ENCODE measurements at regions not wholly inside any gene's neighbourhood (a gene's known extent, or its start where the extent isn't known, plus 50 kb on each side); places are given as distances from the start of the nearest gene placed in this dataset.
A peak's percentile ranks its signal among the peaks of the same experiment; 100 is the strongest.

GRCh38 chr4:71230271-71231128, 108.3 kb upstream of the SLC4A4 start:
- H3K27ac ChIP-seq = peak overlapping the region in 11 of 12 donors; percentile 32 to 85 (median 73)
- H3K4me3 ChIP-seq = peak overlapping the region in 5 of 12 donors; percentile 8 to 32 (median 20)
- H3K36me3 ChIP-seq = no peaks in the 10 kb centered on the region
- H3K9me3 ChIP-seq = no peaks in the 10 kb centered on the region
- ATAC-seq (peak in 3 of 4 donors; percentile 3 to 29 (median 27)), DNase-seq (no peak)
- no peaks in the 10 kb centered on the region for H3K27me3 ChIP-seq
- intact Hi-C loops (cut with DNase I) = loop anchor here in 4 of 10 donors (5.0 to 10.0 kb wide), 4 partner anchors 43 to 324 kb away; no protein-coding TSS in a partner anchor
- TF ChIP-seq CTCF (IDR thresholded peaks at IDR 0.05) = no peak
- no peak for TF ChIP-seq POLR2A (IDR thresholded peaks at IDR 0.05)
- peaks cover 0 to 46% (median 18%) of the 10 kb centered on the region in 12 donors for H3K4me1 ChIP-seq
- 34 to 45% (median 38%) methylated on average over 11 of the region's 11 CpGs for WGBS, 4 donors

GRCh38 chr4:71231129-71232055, 107.4 kb upstream of the SLC4A4 start:
- ATAC-seq (peak; percentile 84 to 92 (median 88)), DNase-seq (peak; percentile 87 to 96 (median 90))
- H3K9me3 ChIP-seq = no peaks in the 10 kb centered on the region
- peak overlapping the region in 11 of 12 donors; percentile 38 to 85 (median 73) for H3K27ac ChIP-seq
- peak overlapping the region in 7 of 12 donors; percentile 8 to 32 (median 20) for H3K4me3 ChIP-seq
- 29 to 38% (median 31%) methylated on average over 11 to 14 of the region's 14 CpGs for WGBS, 4 donors
- TF ChIP-seq POLR2A (IDR thresholded peaks at IDR 0.05) (no peak), CTCF (IDR thresholded peaks at IDR 0.05) (no peak)
- no peaks in the 10 kb centered on the region for H3K36me3 ChIP-seq
- intact Hi-C loops (cut with DNase I) = loop anchor here in 4 of 10 donors (5.0 to 10.0 kb wide), 4 partner anchors 44 to 323 kb away; no protein-coding TSS in a partner anchor
- no peaks in the 10 kb centered on the region for H3K27me3 ChIP-seq
- peaks cover 0 to 48% (median 18%) of the 10 kb centered on the region in 12 donors for H3K4me1 ChIP-seq

- Histone ChIP-seq H3K27me3 (no peaks in the 10 kb centered on the region), H3K36me3 (no peaks in the 10 kb centered on the region), H3K9me3 (no peaks in the 10 kb centered on the region), H3K4me1 (peaks cover 0 to 50% (median 18%) of the 10 kb centered on the region in 12 donors), H3K27ac (peak overlapping the region in 11 of 12 donors; percentile 38 to 85 (median 73)), H3K4me3 (peak overlapping the region in 4 of 12 donors; percentile 8 to 32 (median 20))
- intact Hi-C loops (cut with DNase I) = loop anchor here in 4 of 10 donors (5.0 to 10.0 kb wide), 4 partner anchors 45 to 323 kb away; no protein-coding TSS in a partner anchor
- WGBS, 4 donors = 26 to 50% (median 38%) methylated on average over 1 of the region's 1 CpG
- ATAC-seq = no peak
- TF ChIP-seq CTCF (IDR thresholded peaks at IDR 0.05) (no peak), POLR2A (IDR thresholded peaks at IDR 0.05) (no peak)
- DNase-seq = no peak
Observed at GRCh38 chr4:71232056-71232430, 106.8 kb upstream of the SLC4A4 start.
